IPS DF 19.7 (cell line): ENCODE measurements at regions not wholly inside any gene's neighbourhood (a gene's known extent, or its start where the extent isn't known, plus 50 kb on each side); places are given as distances from the start of the nearest gene placed in this dataset.

ENCODE experiments used
- DNase-seq: peaks from one replicate; pipeline ENCODE4 v3.0.0-alpha.2; 2013; ENCODE audit warnings: low read depth, low spot score

DNA sequence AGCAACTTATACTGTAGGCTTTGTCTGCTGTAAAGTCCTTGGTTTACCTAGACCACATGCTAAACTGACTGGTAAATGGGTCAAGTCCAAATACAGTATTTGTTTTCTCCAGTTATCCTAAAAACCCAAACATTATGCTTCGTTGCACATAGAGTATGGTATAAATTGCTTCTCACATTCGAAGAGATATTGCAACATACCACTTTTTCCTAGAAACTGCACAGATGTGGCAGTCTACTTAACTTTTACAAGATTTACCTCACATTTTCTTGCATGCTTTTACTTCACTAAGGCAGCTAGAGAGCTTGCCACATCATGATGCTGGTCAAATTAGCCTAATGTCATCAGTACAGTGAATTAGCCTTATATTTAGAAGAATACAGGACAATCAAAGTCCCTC is 66.0 kb upstream of the SCN7A start:
- DNase-seq = no peak

DNA sequence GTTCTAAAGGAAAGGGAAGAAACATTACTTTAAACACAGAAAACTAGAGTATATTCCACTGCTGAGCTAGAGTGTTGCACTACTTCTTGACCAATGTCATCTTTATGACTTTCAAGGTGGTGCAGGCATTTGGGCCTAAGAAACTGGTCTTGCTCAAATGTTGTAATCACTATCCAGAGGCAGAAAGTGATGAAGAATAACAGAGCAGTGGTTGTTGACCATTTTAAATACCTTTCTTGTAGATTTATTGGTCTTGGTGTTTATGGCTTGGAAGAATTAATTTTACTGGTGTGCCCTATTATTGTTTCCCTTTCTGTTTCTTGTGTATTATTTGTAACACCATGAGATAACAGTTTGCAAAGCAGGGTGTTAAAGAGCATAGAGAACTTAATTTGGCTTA is 56.9 kb upstream of the SCN7A start:
- DNase-seq = no peak

DNA sequence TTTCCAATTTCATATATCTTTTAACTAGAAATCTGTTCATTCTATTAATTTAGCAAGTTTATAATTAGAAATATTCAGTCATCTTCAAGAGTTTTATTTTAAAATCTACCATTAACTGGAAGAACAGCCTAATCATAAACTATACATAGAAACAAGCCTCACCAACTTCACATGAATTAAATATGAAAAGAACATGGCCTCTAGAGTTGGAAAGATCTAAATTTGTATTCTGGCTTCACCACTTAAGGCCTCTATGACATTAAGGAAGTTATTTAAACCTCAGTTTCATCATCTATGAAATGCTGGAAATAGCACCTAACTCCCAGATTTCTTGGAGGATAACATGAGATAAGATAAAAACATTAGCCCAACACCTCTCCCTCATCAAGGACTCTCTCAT is 51.4 kb upstream of the SCN7A start:
- no peak for DNase-seq
